ENCODE measurements at regions not wholly inside any gene's neighbourhood (a gene's known extent, or its start where the extent isn't known, plus 50 kb on each side); places are given as distances from the start of the nearest gene placed in this dataset.

DNA sequence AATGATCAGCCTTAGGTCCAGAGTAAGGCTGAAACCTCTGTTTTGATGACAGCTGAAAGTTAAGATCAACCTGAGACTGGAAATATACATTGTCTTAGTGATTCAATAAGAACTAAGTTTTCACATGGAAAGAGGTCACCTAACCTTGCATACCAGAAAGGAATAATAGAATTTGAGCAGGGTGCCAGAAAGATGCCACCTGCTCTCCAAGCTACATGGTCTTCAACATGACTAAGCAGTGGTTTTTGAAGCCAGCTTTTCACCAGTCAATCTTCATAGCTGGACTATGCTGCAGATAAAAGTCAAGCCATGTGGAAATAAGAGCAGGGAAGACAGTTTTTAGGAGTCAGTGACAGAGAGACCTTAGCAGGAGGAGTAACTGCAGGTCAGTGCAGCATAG lies 589.4 kb upstream of the SYT4 start:
- DNase-seq (ENCODE audit: low spot score), result no peak
- TF ChIP-seq, protein P1, sequence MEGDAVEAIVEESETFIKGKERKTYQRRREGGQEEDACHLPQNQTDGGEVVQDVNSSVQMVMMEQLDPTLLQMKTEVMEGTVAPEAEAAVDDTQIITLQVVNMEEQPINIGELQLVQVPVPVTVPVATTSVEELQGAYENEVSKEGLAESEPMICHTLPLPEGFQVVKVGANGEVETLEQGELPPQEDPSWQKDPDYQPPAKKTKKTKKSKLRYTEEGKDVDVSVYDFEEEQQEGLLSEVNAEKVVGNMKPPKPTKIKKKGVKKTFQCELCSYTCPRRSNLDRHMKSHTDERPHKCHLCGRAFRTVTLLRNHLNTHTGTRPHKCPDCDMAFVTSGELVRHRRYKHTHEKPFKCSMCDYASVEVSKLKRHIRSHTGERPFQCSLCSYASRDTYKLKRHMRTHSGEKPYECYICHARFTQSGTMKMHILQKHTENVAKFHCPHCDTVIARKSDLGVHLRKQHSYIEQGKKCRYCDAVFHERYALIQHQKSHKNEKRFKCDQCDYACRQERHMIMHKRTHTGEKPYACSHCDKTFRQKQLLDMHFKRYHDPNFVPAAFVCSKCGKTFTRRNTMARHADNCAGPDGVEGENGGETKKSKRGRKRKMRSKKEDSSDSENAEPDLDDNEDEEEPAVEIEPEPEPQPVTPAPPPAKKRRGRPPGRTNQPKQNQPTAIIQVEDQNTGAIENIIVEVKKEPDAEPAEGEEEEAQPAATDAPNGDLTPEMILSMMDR (IDR thresholded peaks at IDR 0.05; ENCODE audit: extremely low read depth, missing control alignments), result no peak

DNA sequence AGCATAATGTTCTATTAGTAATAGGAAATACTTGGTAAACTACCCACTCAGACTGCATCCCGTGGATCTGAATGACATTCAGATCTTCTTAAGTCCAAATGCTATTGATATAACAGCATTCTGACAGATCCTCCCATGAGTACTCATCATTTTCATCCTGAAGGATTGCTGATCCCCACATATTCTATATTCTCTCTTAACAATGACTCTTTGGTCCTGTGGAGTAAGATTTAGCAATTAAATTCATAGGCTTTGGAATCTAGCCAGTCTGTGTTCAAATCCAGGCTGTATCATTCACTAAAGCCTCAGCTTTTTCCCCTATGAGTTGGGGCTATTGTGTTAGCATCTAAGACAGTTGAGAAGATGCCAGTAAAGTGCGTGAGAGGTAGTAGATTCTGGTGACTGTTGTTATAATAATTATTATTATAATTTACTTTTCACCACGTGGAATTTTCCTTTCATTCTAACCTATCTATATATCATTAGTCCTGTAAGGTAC lies 591.3 kb upstream of the SYT4 start:
- TF ChIP-seq, protein P1 (IDR thresholded peaks at IDR 0.05; ENCODE audit: extremely low read depth, missing control alignments), result no peak
- DNase-seq (ENCODE audit: low spot score), result no peak

DNA sequence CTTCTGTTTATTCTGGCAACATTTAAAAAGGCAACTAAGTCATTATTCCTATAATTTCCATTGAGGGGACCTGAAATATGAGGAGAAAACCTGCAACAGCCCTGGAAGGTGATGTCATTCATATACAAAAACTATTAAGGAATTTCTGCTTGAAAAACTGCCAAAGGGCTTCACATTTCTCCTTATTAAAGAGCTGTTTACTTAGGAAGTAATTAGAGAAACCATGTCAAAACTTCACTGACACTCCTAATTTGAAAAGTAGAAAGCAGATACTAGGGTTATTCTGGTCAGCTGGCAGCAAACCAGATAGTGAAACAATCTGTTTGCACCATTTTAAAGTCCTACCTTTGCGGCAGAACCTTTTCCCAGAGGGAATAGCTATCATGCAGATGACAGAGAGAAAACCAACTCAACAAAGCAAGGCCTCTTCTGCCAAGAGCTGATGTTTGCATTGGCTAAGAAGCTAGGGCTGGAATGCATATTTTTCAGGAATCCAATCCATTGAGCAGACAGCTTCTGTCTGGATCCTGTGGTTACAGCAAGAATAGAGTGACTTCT lies 592.2 kb upstream of the SYT4 start:
- DNase-seq (ENCODE audit: low spot score), result no peak
- TF ChIP-seq, protein P1 (IDR thresholded peaks at IDR 0.05; ENCODE audit: extremely low read depth, missing control alignments), result no peak

DNA sequence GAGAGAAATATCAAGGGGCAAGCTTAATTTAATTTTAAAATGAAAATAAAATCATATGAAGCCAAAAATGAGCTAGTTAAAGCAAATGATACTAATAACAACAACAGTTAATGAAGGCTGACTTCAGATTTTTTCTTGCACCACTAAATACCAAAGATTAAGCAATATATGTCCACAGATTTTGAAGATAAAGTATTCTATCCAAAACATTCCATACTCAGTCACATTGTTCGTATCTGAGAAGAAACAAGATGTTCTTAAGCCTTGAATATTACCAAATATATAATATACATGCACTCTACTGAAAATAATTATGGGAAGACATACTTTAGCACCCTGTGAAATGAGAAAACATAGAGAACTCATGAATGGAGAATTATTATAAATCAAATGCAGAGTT lies 593.3 kb upstream of the SYT4 start:
- no peak for DNase-seq (ENCODE audit: low spot score)
- TF ChIP-seq, protein P1 (IDR thresholded peaks at IDR 0.05; ENCODE audit: extremely low read depth, missing control alignments), result no peak

DNA sequence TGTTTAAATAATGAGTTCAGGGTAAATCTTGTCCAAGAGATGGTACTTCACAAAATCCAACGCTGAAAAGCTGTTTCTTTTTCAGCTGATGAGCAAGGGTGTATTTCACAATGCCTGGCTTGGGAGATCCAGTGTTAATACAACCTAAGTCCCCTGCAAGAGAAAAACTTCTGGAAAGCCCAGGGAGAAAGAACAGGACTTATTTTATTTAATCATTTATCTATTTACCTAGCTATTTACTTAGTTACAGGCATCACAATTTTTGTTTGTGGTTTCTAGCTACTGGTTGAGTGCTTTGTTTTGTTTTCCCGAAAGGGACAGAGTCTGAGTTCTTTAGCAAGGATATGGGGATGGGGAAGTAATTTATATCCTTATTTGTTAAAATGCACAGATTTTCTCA lies 598.2 kb upstream of the SYT4 start:
- no peak for DNase-seq (ENCODE audit: low spot score)
- TF ChIP-seq, protein P1 (IDR thresholded peaks at IDR 0.05; ENCODE audit: extremely low read depth, missing control alignments), result no peak

DNA sequence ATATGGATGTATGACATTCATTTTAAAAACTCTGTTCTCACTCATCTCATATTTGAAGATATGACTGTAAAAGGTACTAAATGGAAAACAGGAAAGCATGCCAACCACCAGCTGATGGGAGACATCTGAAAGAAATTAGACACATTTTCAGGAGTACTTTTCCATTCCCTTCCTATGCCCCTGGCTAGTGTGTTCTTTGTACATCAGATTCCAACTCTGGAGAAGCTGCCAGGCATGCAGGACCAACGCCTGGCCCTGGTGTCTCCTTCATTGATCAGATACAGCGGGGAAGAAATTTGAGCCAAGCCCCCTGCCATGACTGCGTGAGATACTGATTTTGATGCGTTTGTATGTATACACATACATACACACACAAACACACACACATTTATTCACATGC lies 599.0 kb upstream of the SYT4 start:
- no peak for DNase-seq (ENCODE audit: low spot score)
- TF ChIP-seq, protein P1 (IDR thresholded peaks at IDR 0.05; ENCODE audit: extremely low read depth, missing control alignments), result no peak

DNA sequence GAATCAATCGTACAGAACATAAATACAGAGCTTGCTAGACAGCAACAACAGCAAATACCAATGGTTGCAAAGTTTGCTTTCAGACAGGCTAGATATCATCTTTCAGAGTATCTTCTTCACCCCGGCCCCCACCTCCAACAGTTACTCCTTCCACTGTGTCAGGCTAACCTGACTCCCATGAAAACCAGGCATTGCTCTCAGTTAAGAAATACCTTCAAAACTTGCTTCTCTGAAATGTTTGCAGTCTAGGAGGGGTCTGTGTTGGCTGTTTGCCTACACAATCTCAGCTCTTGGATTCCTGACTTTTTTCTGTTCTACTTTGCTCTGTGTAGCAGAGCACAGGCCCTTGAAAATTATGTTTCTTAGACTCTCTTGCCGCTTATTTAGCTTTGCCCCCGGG lies 599.5 kb upstream of the SYT4 start:
- DNase-seq (ENCODE audit: low spot score), result no peak
- TF ChIP-seq, protein P1 (IDR thresholded peaks at IDR 0.05; ENCODE audit: extremely low read depth, missing control alignments), result no peak
